Astrocyte of the cerebellum (primary cell): ENCODE measurements at regions not wholly inside any gene's neighbourhood (a gene's known extent, or its start where the extent isn't known, plus 50 kb on each side); places are given as distances from the start of the nearest gene placed in this dataset.

Experiments used
- DNase-seq: peaks from one replicate; pipeline ENCODE4 v3.0.0-alpha.2; 2011; ENCODE audit warnings: low read depth
- H3K4me3 ChIP-seq: 2 replicates; pipeline ENCODE4 v1.5.1; 2011; ENCODE audit warnings: mild to moderate bottlenecking, low read depth, low read length, moderate library complexity
- in situ Hi-C: cut with HindIII; loops from 2 replicates; pipeline ENCODE4 v1.10.0; 2017; ENCODE audit warnings: low sequenced_read_pairs
- TF ChIP-seq, protein P1 (sequence below): IDR thresholded peaks from 2 replicates; pipeline ENCODE4 v1.5.1; 2012; ENCODE audit warnings: low read length, low read depth, moderate library complexity, mild to moderate bottlenecking; ENCODE audit errors: missing control alignments

DNA sequence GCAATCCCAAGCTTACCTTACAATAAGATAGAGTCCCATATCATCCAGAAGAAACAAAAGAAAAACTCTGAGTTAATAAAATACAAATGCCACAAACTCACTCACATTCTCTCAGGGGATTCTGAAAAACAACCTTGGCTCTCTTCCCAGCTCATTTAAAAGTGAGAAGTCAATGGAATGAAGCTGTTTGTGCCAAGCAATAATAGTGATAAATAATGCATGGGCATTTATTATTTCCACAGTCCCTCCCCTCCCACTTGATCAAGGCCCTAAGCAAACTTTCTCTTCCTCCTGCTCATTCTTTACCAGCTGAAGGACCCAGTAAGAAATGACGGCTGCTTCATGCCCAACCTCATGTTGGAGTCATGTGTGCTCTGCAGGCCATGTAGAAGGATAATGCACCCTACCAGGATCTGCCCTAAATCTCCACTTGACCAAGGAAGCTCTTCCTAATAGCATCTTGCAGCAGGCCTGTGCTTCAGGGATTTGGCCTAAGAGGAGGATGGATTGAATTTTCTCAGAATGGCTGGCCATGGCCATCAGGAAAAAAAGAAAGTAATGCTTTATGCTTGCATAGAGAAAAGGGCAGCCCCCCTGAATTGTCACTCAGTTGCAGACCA lies 451.3 kb downstream of the GPAM start:
- TF ChIP-seq, protein P1, sequence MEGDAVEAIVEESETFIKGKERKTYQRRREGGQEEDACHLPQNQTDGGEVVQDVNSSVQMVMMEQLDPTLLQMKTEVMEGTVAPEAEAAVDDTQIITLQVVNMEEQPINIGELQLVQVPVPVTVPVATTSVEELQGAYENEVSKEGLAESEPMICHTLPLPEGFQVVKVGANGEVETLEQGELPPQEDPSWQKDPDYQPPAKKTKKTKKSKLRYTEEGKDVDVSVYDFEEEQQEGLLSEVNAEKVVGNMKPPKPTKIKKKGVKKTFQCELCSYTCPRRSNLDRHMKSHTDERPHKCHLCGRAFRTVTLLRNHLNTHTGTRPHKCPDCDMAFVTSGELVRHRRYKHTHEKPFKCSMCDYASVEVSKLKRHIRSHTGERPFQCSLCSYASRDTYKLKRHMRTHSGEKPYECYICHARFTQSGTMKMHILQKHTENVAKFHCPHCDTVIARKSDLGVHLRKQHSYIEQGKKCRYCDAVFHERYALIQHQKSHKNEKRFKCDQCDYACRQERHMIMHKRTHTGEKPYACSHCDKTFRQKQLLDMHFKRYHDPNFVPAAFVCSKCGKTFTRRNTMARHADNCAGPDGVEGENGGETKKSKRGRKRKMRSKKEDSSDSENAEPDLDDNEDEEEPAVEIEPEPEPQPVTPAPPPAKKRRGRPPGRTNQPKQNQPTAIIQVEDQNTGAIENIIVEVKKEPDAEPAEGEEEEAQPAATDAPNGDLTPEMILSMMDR, result no peak
- no peak for DNase-seq
- no peak overlapping the region for H3K4me3 ChIP-seq
- in situ Hi-C loops, result no loop called here

DNA sequence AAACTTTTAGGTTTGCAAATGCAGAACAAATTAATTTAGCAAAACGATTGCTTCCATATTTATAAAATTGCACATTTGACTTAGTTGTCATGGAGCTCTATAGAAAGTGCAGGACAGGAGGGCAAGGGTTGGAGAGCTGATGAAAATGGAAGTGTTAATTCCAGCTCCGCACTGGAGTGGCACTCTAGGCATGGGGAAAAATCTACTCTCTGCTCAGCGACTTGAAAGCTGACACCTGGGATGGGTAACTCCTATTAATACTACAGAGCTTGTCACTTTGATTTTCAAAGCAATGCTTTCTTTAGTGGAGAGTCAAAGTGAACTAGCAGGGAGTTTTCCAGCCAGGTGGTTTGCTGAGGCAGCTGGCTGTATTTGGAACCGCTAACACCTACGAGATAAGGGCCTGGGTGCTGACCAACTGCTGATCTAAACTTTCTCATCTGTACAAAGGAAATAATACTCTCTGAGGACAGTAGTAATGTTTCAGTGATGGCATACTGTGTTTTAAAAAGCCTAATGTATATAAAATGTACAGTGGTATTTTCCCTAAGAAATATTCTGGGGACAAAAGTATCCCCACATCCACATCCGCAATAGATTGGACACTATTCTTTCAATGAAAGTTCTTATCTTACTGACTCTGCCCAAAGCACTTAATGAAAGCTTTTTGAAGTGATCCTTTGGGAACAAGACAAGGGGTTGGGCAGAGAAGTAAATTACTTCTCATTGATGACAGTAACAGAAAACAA lies 444.3 kb downstream of the GPAM start:
- TF ChIP-seq, protein P1, result no peak
- in situ Hi-C loops, result no loop called here
- no peak overlapping the region for H3K4me3 ChIP-seq
- DNase-seq, result no peak

DNA sequence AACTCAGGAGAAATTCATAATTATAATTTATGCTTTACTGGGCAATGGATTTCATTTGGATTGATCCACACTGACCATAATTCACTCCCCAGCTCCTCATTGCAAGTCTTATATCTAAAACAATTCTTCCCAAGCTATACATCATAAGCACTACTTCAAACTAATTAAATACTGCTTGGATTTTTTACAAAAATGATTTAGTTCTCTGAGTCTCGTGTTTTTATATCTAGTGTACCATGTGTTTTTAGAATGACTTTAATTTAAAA lies 443.8 kb downstream of the GPAM start:
- H3K4me3 ChIP-seq, result no peak overlapping the region
- no peak for DNase-seq
- in situ Hi-C loops, result no loop called here
- TF ChIP-seq, protein P1, result no peak

DNA sequence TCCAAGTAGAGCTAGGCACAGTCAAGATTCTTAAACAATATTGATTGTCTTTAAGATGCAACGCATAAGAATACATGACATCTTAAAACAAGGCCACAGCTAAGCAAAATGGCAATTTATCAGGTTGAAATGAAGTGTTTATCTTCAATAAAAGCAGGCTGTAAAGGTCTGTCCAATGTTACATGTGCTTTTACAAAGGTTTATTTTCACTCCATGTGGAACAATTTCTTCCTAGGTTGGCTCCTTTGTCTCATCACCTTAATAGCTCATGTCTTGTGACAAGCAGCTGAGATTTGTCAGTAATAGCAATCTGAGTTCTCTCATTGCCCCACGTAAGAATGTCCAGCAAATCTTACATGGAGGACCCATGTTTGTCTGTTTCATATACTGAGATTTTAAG lies 437.6 kb downstream of the GPAM start:
- in situ Hi-C loops, result no loop called here
- no peak for DNase-seq
- no peak overlapping the region for H3K4me3 ChIP-seq
- TF ChIP-seq, protein P1, result no peak

DNA sequence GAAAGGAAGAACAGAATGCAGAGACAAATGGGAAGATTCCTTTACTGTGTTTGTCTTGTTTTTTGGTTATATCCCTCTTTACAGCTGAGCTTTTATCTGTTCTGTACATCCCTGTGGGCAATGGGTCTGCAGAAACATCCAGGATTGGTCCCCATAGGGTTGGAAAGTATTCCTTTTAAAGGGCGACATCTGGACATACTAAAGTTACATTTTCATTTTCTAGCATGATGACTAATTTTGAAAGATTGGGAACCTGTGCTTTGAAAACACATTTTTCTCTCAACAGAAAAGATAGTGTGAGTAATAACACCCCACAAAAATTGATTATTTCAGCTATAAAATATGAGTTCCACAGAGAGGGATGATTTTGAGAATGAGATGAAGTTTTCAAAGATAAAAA lies 435.8 kb downstream of the GPAM start:
- in situ Hi-C loops, result no loop called here
- H3K4me3 ChIP-seq, result no peak overlapping the region
- TF ChIP-seq, protein P1, result no peak
- DNase-seq, result no peak

DNA sequence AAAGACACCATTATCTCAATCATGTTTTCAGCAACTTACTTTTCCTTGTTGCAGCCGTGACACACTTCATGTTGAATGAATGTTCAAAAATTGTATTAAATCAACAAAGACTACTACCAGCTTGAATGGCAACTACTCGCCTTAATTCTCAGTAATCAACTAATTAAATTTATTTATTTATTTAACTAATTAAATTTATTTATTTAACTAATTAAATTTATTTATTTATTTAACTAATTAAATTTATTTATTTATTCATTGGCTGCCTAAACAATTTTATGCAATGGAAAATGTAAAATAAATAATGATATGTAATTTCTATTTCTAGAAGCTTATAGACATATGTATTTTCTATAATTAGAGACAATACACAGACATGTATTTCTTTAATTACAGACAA lies 435.4 kb downstream of the GPAM start:
- TF ChIP-seq, protein P1, result no peak
- H3K4me3 ChIP-seq, result no peak overlapping the region
- no peak for DNase-seq
- in situ Hi-C loops, result no loop called here
